NCI-H524 treated with DMSO at 0.1 percent for 48 hours (cell line): ENCODE measurements at regions not wholly inside any gene's neighbourhood (a gene's known extent, or its start where the extent isn't known, plus 50 kb on each side); places are given as distances from the start of the nearest gene placed in this dataset.
"Not testable (repeated sequence)": the region's sequence is repeated elsewhere in the genome, so short reads cannot be mapped to it uniquely, and the experiment has no call there.

Experiments used
- DNase-seq: peaks from one replicate; lab custom pipeline; 2025; lab: John Stamatoyannopoulos, UW

GRCh38 chr14:28323951-28324741 is 442.4 kb upstream of the FOXG1 start:
- no peak for DNase-seq

DNA sequence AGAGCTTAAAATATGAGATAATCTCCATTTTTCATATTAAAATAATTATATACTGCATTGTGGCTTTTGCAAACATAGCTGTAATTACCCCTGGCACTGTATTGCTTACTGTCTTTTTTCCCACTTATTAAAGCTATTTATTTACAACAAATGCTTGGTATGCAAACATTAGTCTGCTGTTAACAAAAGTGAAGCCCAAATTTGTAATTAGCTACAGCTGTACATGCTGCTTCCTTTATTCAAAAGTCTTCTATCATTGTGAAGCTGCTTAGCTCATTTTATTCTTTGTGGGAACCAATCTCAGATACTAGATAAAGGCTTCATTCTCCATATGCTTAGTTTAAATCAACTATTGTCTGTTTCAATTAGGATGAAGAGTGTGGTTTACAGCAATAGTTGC is 425.8 kb upstream of the FOXG1 start:
- no peak for DNase-seq

DNA sequence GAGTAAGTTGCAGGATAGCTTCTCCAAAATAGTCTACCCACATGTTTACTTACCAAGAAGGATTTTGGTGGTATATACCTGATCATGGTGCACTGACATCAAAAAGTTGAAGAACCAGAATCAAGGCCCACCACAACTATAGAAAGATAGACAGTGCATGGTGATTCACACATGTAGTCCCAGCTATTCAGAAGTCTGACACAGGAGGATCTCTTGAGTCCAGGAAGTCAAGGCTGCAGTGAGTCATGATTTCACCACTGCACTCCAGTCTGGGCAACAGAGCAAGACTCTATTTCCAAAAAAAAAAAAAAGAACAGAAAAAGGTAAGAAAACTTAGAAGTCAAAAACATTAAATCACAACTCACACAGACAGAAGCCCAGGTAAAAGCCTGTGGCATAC is 422.2 kb upstream of the FOXG1 start:
- DNase-seq = no peak

- no peak for DNase-seq
Measured at GRCh38 chr14:28348797-28349196, 417.8 kb upstream of the FOXG1 start.

DNA sequence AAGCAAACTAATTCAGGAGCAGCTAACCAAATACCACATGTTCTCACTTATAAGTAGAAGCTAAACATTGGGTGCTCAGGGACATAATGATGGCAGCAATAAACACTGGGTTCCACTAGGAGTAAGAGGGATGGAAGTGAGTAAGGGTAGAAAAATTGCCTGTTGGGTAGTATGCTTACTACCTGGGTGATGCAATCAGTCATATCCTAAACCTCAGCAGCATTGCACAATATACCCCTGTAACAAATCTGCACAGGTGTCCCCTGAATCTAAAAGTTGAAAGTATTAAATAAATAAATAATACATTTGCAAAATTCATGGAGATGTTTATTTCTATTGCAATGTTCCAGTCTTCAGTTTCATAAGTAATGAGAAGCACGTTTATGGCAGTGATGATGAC is 409.8 kb upstream of the FOXG1 start:
- DNase-seq = no peak

- DNase-seq = no peak
Measured at GRCh38 chr14:28361486-28361885, 405.1 kb upstream of the FOXG1 start.

GRCh38 chr14:28365510-28365909 is 401.1 kb upstream of the FOXG1 start:
- no peak for DNase-seq

DNA sequence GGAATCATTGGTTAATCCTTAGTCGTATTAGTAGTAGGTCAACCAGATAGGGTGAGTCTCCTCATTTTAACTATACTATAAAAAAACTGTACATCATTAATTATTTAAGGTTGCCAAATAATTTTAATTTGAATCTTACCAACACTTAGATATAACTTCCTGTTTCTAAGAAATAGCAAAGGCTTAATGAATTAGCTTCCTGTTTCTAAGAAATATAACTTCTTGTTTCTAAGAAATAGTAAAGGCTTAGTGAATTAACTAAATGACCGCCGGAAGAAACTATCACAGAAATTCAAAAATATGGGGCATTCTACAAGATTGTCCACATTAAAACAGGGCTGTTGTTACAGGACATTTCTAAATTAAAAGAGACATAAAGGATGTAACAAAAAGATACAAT is 392.9 kb upstream of the FOXG1 start:
- no peak for DNase-seq

DNA sequence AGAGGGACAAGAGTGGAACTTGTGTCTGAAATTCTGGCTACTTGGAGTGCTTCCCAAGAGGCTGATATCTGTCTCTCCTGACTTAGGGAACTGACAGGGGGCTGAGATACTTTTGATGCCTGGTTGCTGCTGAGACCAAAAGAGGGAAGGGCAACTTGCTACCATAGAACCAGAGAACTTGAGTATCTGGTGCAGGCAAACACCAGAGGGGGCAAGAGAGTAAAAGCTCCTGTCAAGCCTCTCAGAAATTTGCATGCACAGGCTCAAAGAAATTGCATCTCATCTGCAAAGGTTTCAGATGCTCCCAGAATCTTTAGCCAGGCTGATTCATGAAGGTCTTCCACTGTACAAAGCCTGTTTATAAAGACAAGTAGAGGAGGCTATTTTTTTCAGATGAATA is 391.3 kb upstream of the FOXG1 start:
- no peak for DNase-seq

GRCh38 chr14:28381656-28382055 is 384.9 kb upstream of the FOXG1 start:
- DNase-seq = no peak

DNA sequence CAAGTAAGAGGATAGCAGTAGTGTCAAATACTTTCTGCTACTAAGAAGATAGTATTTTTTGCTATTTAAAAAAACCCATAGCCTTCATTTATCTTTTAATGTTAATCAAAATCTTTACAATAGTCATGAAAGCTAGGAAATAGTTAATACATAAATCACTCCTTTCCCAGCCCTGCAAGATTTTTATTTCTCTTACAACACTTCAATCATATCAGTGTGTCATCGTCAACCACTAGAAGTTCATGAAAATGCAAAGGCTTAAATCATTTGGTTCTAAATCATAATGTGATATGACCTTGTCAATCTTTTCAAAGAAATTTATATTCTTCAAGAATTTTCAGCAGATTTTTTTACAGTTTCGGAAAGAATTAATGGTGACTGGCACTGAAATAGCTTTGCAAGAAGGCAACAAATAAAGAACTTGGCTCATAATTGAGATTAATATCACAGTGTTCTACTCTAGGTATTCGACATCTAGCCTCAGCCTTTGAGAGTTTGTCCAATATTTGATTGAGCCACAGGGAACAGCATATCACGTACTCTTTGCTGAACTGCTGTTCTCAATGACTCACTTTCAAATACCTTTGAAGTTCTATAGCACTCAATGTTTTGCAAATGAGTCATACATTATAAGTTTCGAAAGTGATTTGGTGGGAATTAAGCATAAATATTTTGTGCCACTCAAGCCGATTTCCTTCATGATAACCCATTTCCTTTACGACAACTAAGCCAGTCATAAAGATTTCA is 384.0 kb upstream of the FOXG1 start:
- no peak for DNase-seq

- DNase-seq = no peak
Measured at GRCh38 chr14:28398506-28398905, 368.1 kb upstream of the FOXG1 start.

GRCh38 chr14:28401705-28402104 is 364.9 kb upstream of the FOXG1 start:
- not testable (repeated sequence) for DNase-seq

DNA sequence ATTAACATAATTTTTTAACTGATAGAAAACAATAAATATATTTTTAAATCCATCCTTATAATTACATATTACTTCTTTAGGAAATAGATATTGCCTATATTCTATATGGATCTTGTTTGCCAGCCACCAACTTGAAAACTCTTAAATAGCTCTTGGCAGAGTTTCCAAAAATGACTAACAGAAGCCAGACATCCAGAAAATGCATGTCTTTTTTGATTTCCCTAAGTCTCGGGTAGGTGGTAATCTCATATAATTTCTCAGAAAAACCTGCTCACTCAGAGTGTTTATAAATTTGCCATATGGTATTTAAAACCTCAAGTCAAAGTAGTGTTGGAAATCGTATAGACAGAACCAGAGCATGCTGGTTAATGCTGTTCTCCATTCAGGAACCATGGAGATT is 360.4 kb upstream of the FOXG1 start:
- peak; percentile 68 for DNase-seq

DNA sequence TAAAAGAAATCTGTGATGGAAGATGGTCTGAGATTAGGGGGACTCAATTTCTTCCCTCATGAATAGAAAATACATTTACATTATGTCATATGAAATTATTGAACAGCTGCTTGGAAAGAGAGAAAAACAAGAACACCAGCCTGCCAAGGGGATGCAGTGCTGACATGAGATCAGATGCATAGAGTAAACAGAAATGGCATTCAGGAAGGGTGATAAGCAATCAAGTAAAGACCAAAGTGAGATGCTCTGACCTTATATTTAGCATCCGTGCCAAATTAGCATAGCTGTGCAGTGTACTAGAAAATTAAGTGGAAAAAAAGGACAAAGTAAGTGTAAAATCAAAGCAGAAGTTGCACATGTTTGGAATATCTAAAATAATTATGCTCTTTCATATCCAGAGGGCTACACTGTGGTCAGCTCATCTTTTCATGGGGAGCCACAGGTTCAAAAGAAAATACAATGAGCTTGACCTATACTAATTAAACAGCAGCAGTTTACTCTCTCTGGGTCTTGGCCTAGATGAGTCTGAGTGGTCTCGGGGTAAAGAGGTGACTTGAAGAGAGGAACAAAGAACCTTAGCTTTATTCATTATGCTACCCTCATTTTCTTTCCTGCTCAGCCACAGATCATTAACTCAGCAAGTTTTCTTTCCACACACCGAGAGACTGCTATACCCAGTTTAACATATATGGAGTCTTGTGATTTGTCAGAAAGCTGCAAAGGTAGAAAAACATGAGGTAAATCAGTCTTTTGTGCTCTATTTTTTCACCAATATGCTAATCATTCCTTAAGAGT is 359.4 kb upstream of the FOXG1 start:
- DNase-seq = no peak

DNA sequence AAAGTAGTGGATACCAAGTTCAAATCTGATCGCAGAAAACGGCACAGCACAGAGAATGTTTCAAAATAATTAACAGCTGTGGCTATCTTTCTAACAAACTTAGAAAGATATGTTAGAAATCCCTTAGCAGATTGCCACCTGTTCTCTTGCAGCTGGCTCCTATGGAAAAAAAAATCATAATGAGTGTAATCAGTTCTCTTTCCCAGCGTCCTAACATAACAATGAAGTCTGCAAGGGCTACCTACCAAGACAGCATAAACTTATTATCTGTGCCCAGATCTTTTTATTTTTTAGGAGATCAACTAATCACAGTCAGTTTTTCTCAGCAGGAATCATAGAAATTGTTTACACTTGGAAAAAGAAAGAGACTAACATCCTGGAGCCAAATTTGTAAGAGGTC is 358.6 kb upstream of the FOXG1 start:
- peak; percentile 68 for DNase-seq

DNA sequence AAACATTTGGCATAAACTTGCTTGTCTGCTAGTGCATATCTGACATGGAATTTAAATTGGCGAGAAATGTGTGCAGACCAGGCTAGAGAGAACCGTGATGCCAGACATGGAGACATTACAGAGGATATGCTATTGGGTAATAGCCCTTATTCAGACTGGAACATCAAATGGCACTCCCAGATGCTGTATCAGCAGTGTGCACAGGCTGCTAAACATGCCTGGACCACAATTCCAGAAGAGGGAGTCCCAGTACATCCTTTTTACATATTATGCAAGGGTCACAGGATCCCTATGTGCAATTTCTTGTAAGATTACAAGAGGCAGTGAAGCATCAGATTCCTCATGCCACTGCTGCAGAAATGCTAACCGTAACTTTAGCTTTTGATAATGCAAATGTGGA is 354.5 kb upstream of the FOXG1 start:
- no peak for DNase-seq

DNA sequence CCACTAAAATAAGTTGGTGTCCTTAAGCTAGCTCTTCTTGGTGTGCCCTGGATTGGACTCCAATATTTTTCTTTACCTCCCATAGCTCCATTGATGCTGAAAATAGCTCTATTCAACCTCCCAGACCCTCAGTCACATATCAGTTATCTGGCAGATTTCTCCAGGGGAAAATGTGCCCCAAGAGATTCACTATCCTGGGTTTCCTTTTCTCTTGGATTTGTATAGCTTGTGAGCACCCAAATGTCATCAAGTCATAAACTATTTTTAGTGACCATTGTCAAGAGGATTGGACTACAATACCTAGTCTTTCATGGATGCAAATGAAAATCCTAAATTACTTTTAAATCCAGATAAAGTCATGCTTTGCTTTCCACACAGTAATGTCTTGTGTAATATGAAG is 339.6 kb upstream of the FOXG1 start:
- DNase-seq = no peak

GRCh38 chr14:28436821-28437220 is 329.8 kb upstream of the FOXG1 start:
- DNase-seq = no peak

GRCh38 chr14:28461389-28461788 is 305.2 kb upstream of the FOXG1 start:
- DNase-seq = no peak

GRCh38 chr14:28467611-28468010 is 299.0 kb upstream of the FOXG1 start:
- no peak for DNase-seq

- no peak for DNase-seq
Measured at GRCh38 chr14:28468191-28469151, 298.1 kb upstream of the FOXG1 start.
